GM12872 (cell line): ENCODE measurements at regions not wholly inside any gene's neighbourhood (a gene's known extent, or its start where the extent isn't known, plus 50 kb on each side); places are given as distances from the start of the nearest gene placed in this dataset.

Experiments
- CTCF ChIP-seq: IDR thresholded peaks from 3 replicates; pipeline ENCODE4 v1.5.1; 2011; ENCODE audit warnings: low read depth, mild to moderate bottlenecking, low read length, moderate library complexity; ENCODE audit not compliant: insufficient read depth

- no peak for TF ChIP-seq CTCF
These were observed 1159.6 kb downstream of the VRK1 start for GRCh38 chr14:97956581-97957340.

GRCh38 chr14:97959251-97959650 is 1162.1 kb downstream of the VRK1 start:
- TF ChIP-seq CTCF, result no peak

GRCh38 chr14:97960436-97960835 is 1163.3 kb downstream of the VRK1 start:
- no peak for TF ChIP-seq CTCF

DNA sequence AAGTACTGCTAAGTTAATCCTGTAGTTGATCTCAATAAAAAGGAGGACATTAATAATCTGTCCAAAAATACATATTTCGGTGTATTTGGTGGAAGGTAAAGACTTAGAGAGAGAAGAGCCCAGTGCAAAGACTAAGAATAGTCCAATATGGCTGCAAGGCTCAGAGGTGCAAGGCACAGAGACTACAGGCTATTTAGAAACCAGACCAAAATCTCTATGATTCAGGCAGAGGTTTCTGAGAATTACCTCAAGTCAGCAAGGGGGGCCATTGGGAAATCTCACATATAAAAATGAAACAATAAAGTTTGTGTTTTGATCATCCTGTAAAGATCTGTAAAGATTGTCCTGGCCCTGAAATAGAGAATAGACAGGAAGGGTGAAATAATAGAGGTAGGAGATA is 1173.0 kb downstream of the VRK1 start:
- TF ChIP-seq CTCF, result no peak

- TF ChIP-seq CTCF, result no peak
These were observed 1178.0 kb downstream of the VRK1 start for GRCh38 chr14:97975216-97975615.

DNA sequence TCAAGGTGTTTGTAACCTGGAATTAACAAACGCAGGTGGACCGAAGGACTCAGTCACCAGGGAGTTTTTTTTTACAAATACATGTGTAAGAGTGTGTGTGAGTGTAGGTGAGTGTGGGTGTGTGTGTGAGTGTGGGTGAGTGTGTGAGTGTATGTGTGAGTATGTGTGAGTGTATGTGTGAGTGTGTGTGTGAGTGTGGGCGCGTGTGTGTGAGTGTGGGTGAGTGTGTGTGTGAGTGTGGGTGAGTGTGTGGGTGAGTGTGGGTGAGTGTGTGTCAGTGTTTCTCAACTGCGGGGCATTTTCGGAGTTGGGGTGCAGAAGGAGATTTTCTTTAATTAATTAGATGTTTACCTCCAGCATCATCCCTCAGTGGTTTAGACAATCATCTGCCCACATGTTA is 1178.8 kb downstream of the VRK1 start:
- no peak for TF ChIP-seq CTCF

DNA sequence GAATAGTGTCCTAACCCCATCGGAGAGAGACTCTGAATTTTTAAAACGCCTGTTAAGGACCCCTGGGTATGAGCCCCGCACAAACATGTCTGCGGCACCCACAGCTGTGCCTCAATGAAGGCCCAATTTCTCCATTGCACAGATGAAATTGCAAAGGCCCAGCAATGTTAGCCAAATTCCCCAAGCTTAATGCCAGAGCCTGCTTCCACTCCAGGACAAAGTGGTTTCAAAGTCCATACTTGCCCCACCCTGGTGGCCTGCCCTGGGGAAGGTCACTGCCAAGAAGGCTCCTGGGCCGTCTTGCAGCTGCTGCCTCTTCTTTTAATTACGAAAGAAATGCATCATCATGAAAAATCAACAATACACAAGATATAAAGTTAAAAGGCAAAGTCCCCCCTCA is 1179.7 kb downstream of the VRK1 start:
- no peak for TF ChIP-seq CTCF
